Astrocyte of the cerebellum (primary cell): ENCODE measurements at regions not wholly inside any gene's neighbourhood (a gene's known extent, or its start where the extent isn't known, plus 50 kb on each side); places are given as distances from the start of the nearest gene placed in this dataset.
A peak's percentile ranks its signal among the peaks of the same experiment; 100 is the strongest.
"Not testable (repeated sequence)": the region's sequence is repeated elsewhere in the genome, so short reads cannot be mapped to it uniquely, and the experiment has no call there.

Experiments used
- DNase-seq: peaks from one replicate; pipeline ENCODE4 v3.0.0-alpha.2; 2011; ENCODE audit warnings: low read depth
- H3K4me3 ChIP-seq: 2 replicates; pipeline ENCODE4 v1.5.1; 2011; ENCODE audit warnings: mild to moderate bottlenecking, low read depth, low read length, moderate library complexity
- CTCF ChIP-seq: IDR thresholded peaks from 2 replicates; pipeline ENCODE4 v1.5.1; 2012; ENCODE audit warnings: low read length, low read depth, moderate library complexity, mild to moderate bottlenecking; ENCODE audit errors: missing control alignments
- in situ Hi-C: cut with HindIII; loops from 2 replicates; pipeline ENCODE4 v1.10.0; 2017; ENCODE audit warnings: low sequenced_read_pairs

- no peak for DNase-seq
- TF ChIP-seq CTCF = no peak
- no peak overlapping the region for H3K4me3 ChIP-seq
- in situ Hi-C loops = no loop called here
Measured at GRCh38 chr18:29737620-29738019, 1304.9 kb downstream of the DSC3 start.

GRCh38 chr18:29737190-29737589 is 1305.4 kb downstream of the DSC3 start:
- H3K4me3 ChIP-seq = no peak overlapping the region
- no peak for TF ChIP-seq CTCF
- DNase-seq = no peak
- in situ Hi-C loops = no loop called here

DNA sequence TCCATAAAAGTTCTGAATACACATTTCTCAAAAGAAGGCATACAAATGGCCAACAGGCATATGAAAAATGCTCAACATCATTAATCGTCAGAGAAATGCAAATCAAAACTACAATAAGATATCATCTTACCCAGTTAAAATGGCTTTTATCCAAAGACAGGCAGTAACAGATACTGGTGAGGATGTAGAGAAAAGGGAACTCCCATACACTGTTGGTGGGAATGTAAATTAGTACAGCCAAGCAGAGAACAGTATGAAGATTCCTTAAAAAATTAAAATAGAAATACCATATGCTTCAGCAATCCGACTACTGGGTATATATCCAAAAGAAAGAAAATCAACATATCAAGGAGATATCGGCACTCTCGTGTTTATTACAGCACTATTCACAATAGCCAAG is 1312.5 kb downstream of the DSC3 start:
- TF ChIP-seq CTCF = no peak

DNA sequence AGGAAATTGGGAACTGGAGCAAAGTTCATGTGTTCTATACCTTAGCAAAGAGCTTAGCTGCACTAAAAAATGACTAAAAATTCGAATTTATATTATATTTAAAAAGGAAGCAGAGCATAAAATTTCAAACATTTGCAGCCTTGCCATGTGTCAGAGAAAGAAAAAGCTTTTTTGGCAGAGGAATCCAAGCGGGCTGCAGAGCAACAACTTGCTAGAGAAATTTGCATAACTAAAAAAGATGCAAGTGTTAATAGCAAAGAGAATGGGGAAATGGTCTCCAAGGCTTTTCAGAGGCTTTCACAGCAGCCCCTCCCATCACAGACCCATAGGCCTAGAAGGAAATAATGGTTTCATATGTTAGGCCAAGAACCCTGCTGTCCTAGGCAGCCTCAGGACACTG is 1315.9 kb downstream of the DSC3 start:
- TF ChIP-seq CTCF = no peak
- DNase-seq = no peak
- in situ Hi-C loops = no loop called here
- H3K4me3 ChIP-seq = no peak overlapping the region

More for the DNA sequence above, 1312.5 kb downstream of the DSC3 start:
- DNase-seq = no peak
- in situ Hi-C loops = no loop called here
- no peak overlapping the region for H3K4me3 ChIP-seq

DNA sequence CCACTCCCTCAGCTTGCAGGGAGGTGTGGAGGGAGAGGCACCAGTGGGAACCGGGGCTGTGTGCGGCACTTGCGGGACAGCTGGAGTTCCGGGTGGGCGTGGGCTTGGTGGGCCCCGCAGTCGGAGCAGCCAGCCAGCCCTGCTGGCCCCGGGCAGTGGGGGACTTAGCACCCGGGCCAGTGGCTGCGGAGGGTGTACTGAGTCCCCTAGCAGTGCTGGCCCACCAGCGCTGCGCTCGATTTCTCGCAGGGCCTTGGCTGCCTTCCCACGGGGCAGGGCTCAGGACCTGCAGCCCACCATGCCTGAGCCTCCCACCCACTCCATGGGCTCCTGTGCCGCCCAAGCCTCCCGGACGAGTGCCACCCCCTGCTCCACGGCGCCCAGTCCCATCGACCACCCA is 1319.1 kb downstream of the DSC3 start:
- H3K4me3 ChIP-seq, DNase-seq, in situ Hi-C loops: not testable (repeated sequence)

GRCh38 chr18:29715960-29716359 is 1326.6 kb downstream of the DSC3 start:
- H3K4me3 ChIP-seq, DNase-seq, in situ Hi-C loops: not testable (repeated sequence)

GRCh38 chr18:29712785-29713184 is 1329.8 kb downstream of the DSC3 start:
- peak; percentile 81 for DNase-seq
- no peak overlapping the region for H3K4me3 ChIP-seq
- in situ Hi-C loops = no loop called here
- TF ChIP-seq CTCF = no peak

DNA sequence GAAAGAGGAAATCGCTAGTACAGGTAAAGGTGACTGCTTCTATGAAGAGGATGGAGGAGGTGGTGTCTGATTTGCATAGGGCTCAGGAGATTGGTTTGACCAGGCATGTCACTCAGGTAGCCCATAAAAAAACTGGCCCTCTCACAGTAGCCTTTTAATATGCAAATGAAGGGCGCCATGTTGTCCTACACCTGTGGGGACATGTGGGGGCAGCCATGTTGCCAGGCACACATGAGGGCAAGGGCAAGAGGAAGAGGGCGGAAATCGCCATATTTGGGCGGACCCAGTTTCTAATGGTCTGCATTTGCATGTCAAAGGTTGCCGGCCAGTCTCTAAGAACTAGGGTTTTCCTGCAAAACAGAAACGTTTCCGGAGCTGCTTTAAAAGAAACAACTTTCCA is 1330.6 kb downstream of the DSC3 start:
- H3K4me3 ChIP-seq = no peak overlapping the region
- TF ChIP-seq CTCF = no peak
- no peak for DNase-seq
- in situ Hi-C loops = no loop called here
